Prostate gland (tissue), 2 donors: ENCODE measurements at regions not wholly inside any gene's neighbourhood (a gene's known extent, or its start where the extent isn't known, plus 50 kb on each side); places are given as distances from the start of the nearest gene placed in this dataset.
"Not testable (repeated sequence)": the region's sequence is repeated elsewhere in the genome, so short reads cannot be mapped to it uniquely, and the experiment has no call there.

ENCODE experiments used
- DNase-seq: peaks from one replicate; pipeline ENCODE4 v3.0.0-alpha.2; 2019; ENCODE audit warnings: low spot score
- H3K27ac ChIP-seq, 2 donors: fragments of 200-600 bp; sonication (generic); 2 replicates each; pipeline ENCODE4 v1.5.1; 2017 to 2019
- H3K27me3 ChIP-seq: fragments of 200-600 bp; sonication (generic); replicated peaks from 2 replicates; pipeline ENCODE4 v1.5.1; 2019; ENCODE audit not compliant: insufficient read depth
- H3K36me3 ChIP-seq, 2 donors: fragments of 200-600 bp; sonication (generic); 1 replicate in 1 of 2; 2 replicates in 1 of 2; pipeline versions ENCODE4 v1.5.1 to v1.8.1; 2017 to 2019
- H3K4me1 ChIP-seq: fragments of 200-600 bp; sonication (generic); replicated peaks from 2 replicates; pipeline ENCODE4 v1.5.1; 2019
- H3K4me3 ChIP-seq, 2 donors: fragments of 200-600 bp; sonication (generic); 2 replicates each; pipeline ENCODE4 v1.5.1; 2017 to 2019
- H3K9me3 ChIP-seq: fragments of 200-600 bp; sonication (generic); 2 replicates; pipeline ENCODE4 v1.5.1; 2017
- CTCF ChIP-seq, 4 experiments: fragments of 200-600 bp in 2 of 4; fragments of 450-650 bp in 2 of 4; sonication (generic) in 2 of 4; IDR thresholded peaks; 1 replicate in 3 of 4; 2 replicates in 1 of 4; pipeline ENCODE4 v1.5.1; 2016 to 2019; ENCODE audit warnings: antibody characterized with exemption in 4 of 4, mild to moderate bottlenecking in 2 of 4, moderate library complexity in 2 of 4
- POLR2A ChIP-seq: fragments of 450-650 bp; IDR thresholded peaks from one replicate; pipeline ENCODE4 v1.6.1; 2016; ENCODE audit warnings: antibody characterized with exemption, mild to moderate bottlenecking
- POLR2AphosphoS5 ChIP-seq: sonication (generic); formaldehyde crosslinking; IDR thresholded peaks from one replicate; pipeline ENCODE4 v1.6.1; 2017; ENCODE audit warnings: antibody characterized with exemption
- WGBS: methylation state at CpG from one replicate; pipeline ENCODE4 v1.1.5; 2018; 5-methylcytosine and 5-hydroxymethylcytosine counted together
- intact Hi-C: fragments of 100-400 bp; cut with DNase I; formaldehyde crosslinking; loops from one replicate; pipeline ENCODE4 v1.14.2; 2022

GRCh38 chr2:42999856-43000241 lies 207.5 kb upstream of the HAAO start:
- WGBS: 54% methylated on average over 7 of the region's 7 CpGs
- Histone ChIP-seq H3K4me1 (peaks cover 3% of the 10 kb centered on the region), H3K27ac (peak overlapping the region in 1 of 2 donors; percentile 14), H3K27me3 (no peaks in the 10 kb centered on the region), H3K9me3 (no peaks in the 10 kb centered on the region), H3K36me3 (no peaks in the 10 kb centered on the region), H3K4me3 (no peak overlapping the region)
- intact Hi-C loops: no loop called here
- TF ChIP-seq POLR2AphosphoS5: no peak
- no peak for TF ChIP-seq POLR2A
- no peak for TF ChIP-seq CTCF (IDR thresholded peaks at IDR 0.05)
- DNase-seq: no peak

DNA sequence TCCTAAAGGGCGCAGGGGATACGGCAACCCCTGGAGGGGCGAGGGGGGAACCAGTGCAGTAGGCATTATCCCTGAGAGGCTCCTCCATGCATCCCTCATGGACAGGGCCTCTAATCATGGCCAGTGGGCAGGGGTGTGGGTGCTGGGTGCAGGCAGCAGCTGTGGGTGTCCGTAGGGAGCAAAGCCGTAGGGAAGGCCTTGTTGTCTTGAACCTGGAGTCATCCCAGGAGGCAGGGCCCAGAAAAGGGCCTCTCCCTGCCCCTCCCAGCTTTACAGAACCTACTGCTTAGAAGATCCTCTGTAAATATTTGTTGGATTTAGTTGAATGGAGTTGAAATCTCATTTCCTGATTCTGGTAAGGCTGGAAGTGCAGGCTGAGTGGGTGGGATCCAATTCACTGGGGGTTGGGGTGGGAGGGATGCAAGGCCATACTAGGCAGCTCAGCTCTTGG lies 207.0 kb upstream of the HAAO start:
- peak; percentile 75 for DNase-seq
- intact Hi-C loops: no loop called here
- Histone ChIP-seq H3K9me3 (no peaks in the 10 kb centered on the region), H3K27me3 (no peaks in the 10 kb centered on the region), H3K4me3 (no peak overlapping the region), H3K36me3 (no peaks in the 10 kb centered on the region), H3K4me1 (peaks cover 3% of the 10 kb centered on the region), H3K27ac (peak overlapping the region; percentile 14 to 28)
- 67% methylated on average over 5 of the region's 5 CpGs for WGBS
- no peak for TF ChIP-seq CTCF (IDR thresholded peaks at IDR 0.05)
- TF ChIP-seq POLR2AphosphoS5: peak; percentile 90

DNA sequence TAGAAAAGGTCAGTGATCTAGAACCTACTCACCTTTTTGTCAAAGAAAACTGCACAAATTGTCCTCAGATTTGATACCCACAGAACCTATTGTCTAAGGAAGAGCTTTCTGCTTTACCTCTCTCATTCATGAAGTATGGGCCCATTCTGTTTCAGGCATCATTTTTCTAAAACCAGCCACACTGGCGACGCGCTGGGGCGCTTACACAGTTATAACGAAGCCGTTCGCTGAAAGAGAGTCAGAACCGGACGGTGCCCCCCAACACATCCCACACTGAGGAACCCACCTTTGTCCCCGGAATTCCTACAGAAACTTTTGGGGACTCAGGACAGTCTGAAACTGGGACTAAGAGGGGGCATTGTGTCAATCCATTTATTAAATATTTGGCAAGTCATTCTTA lies 206.3 kb upstream of the HAAO start:
- WGBS: 98% methylated on average over 10 of the region's 10 CpGs
- Histone ChIP-seq H3K27me3 (no peaks in the 10 kb centered on the region), H3K27ac (no peak overlapping the region), H3K4me3 (no peak overlapping the region), H3K4me1 (peaks cover 3% of the 10 kb centered on the region), H3K36me3 (no peaks in the 10 kb centered on the region), H3K9me3 (no peaks in the 10 kb centered on the region)
- TF ChIP-seq POLR2AphosphoS5: no peak
- TF ChIP-seq POLR2A: no peak
- TF ChIP-seq CTCF (IDR thresholded peaks at IDR 0.05): no peak
- DNase-seq: no peak
- intact Hi-C loops: no loop called here

DNA sequence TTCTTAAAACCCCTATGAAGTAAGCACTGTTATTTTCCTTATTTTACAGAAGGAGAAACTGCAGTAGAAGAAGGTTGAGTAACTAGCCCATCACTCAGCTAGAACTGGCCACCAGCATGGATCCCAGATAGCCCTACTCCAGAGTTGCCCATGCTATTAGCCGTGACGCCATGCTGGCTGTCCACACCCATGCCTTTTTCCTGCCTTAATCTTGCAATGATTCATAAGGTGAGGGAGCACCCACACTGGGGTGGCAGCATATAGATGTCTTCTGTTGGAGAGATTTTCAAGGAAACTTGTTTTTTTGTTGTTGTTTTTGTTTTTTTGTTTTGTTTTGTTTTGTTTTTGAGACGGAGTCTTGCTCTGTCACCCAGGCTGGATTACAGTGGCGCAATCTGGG lies 204.1 kb upstream of the HAAO start:
- Histone ChIP-seq H3K4me1 (peaks cover 3% of the 10 kb centered on the region), H3K27ac (no peak overlapping the region), H3K36me3 (no peaks in the 10 kb centered on the region), H3K4me3 (no peak overlapping the region), H3K9me3 (no peaks in the 10 kb centered on the region), H3K27me3 (no peaks in the 10 kb centered on the region)
- intact Hi-C loops: no loop called here
- DNase-seq: no peak
- WGBS: 95% methylated on average over 4 of the region's 4 CpGs
- no peak for TF ChIP-seq CTCF (IDR thresholded peaks at IDR 0.05)

GRCh38 chr2:42995752-42996422 lies 203.5 kb upstream of the HAAO start:
- Histone ChIP-seq H3K27ac (no peak overlapping the region), H3K4me1 (peaks cover 3% of the 10 kb centered on the region), H3K27me3 (no peaks in the 10 kb centered on the region), H3K9me3 (no peaks in the 10 kb centered on the region), H3K36me3 (no peaks in the 10 kb centered on the region), H3K4me3 (no peak overlapping the region)
- intact Hi-C loops: no loop called here
- WGBS: 97% methylated on average over 1 of the region's 1 CpG
- TF ChIP-seq CTCF (IDR thresholded peaks at IDR 0.05): no peak
- TF ChIP-seq POLR2AphosphoS5: no peak
- no peak for TF ChIP-seq POLR2A
- no peak for DNase-seq

DNA sequence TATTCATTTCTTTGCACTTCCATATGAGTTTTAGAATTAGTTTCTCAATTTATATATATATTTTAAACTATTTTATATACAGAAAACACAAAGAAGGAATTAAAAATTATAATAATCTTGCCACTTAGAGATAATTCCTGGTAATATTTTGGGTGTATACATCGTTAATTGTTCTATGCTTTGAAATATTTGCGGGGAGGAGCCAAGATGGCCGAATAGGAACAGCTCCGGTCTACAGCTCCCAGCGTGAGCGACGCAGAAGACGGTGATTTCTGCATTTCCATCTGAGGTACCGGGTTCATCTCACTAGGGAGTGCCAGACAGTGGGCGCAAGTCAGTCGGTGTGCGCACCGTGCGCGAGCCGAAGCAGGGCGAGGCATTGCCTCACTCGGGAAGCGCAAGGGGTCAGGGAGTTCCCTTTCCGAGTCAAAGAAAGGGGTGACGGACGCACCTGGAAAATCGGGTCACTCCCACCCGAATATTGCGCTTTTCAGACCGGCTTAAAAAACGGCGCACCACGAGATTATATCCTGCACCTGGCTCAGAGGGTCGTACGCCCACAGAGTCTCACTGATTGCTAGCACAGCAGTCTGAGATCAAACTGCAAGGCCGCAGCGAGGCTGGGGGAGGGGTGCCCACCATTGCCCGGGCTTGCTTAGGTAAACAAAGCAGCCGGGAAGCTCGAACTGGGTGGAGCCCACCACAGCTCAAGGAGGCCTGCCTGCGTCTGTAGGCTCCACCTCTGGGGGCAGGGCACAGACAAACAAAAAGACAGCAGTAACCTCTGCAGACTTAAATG lies 197.1 kb upstream of the HAAO start:
- H3K4me3 ChIP-seq, H3K27me3 ChIP-seq, DNase-seq, H3K4me1 ChIP-seq, H3K9me3 ChIP-seq, H3K27ac ChIP-seq, H3K36me3 ChIP-seq, intact Hi-C loops: not testable (repeated sequence)
- WGBS: 80% methylated on average over 27 of the region's 37 CpGs

DNA sequence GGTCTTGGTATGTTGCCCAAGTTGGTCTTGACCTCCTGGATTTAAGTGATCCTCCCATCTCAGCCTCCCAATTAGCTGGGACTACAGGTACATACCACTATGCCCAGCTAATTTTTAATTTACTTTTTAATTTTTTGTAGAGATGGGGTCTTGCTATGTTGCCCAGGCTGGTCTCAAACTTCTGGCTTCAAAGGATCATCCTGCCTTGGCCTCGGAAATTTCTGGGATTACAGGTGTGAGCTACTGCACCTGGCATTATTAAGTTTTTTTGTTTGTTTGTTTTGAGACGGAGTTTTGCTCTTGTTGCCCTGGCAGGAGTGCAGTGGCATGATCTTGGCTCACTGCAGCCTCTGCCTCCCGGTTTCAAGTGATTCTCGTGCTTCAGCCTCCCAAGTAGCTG lies 195.7 kb upstream of the HAAO start:
- WGBS: 68% methylated on average over 4 of the region's 4 CpGs
- H3K9me3 ChIP-seq, H3K4me1 ChIP-seq, H3K27me3 ChIP-seq, H3K4me3 ChIP-seq, intact Hi-C loops, H3K27ac ChIP-seq, H3K36me3 ChIP-seq, DNase-seq: not testable (repeated sequence)
